Small intestine (tissue), 7 donors: ENCODE measurements at regions not wholly inside any gene's neighbourhood (a gene's known extent, or its start where the extent isn't known, plus 50 kb on each side); places are given as distances from the start of the nearest gene placed in this dataset.

Source experiments
- DNase-seq, 2 donors: peaks; one replicate each; pipeline versions ENCODE4 v3.0.0 to v3.0.0-alpha.2; 2013
- FAIRE-seq: peaks from 2 replicates; lab custom pipeline; 2012; peaks lifted over from hg19 to GRCh38; lab: Jason Lieb, UNC
- H3K27ac ChIP-seq, 3 donors: one replicate each; pipeline ENCODE4 v1.5.1; 2013; ENCODE audit warnings: low read length in 2 of 3, mild to moderate bottlenecking in 2 of 3, control low read depth in 1 of 3, inconsistent platforms in 1 of 3, low read depth in 1 of 3, moderate library complexity in 1 of 3
- H3K27me3 ChIP-seq, 3 donors: one replicate each; pipeline ENCODE4 v1.6.1; 2013; ENCODE audit warnings: low read length in 3 of 3, inconsistent platforms in 1 of 3; ENCODE audit not compliant: control insufficient read depth in 3 of 3, insufficient read depth in 3 of 3
- H3K36me3 ChIP-seq, 3 donors: one replicate each; pipeline ENCODE4 v1.6.1; 2013; ENCODE audit warnings: low read length in 3 of 3, inconsistent platforms in 1 of 3, low read depth in 1 of 3, mild to moderate bottlenecking in 1 of 3, moderate library complexity in 1 of 3; ENCODE audit not compliant: control insufficient read depth in 3 of 3, insufficient read depth in 2 of 3
- H3K4me1 ChIP-seq, 3 donors: one replicate each; pipeline ENCODE4 v1.6.1; 2013; ENCODE audit warnings: low read length in 2 of 3, inconsistent platforms in 1 of 3, low read depth in 1 of 3, mild to moderate bottlenecking in 1 of 3, moderate library complexity in 1 of 3; ENCODE audit not compliant: control insufficient read depth in 3 of 3, insufficient read depth in 2 of 3
- H3K4me3 ChIP-seq, 3 donors: one replicate each; pipeline ENCODE4 v1.5.1; 2013; ENCODE audit warnings: low read length in 3 of 3, control low read depth in 1 of 3, inconsistent platforms in 1 of 3, low read depth in 1 of 3, mild to moderate bottlenecking in 1 of 3, moderate library complexity in 1 of 3
- H3K9me3 ChIP-seq, 2 donors: one replicate each; pipeline ENCODE4 v1.6.1; 2013; ENCODE audit warnings: low read depth in 1 of 2, low read length in 1 of 2; ENCODE audit not compliant: control insufficient read depth in 2 of 2, insufficient read depth in 1 of 2
- WGBS, 3 donors: extraction: QIAGEN DNeasy Blood & Tissue Kit; methylation state at CpG; one replicate each; pipeline ENCODE4 v1.1.7; 2013; 5-methylcytosine and 5-hydroxymethylcytosine counted together
- donor health status: healthy with polysubstance abuse.
- donor health status: control.
- donor health status: control.
- donor health status: Bipolar disorder and iron deficiency.
- donor health status: healthy.

- Histone ChIP-seq H3K27ac (no peak overlapping the region), H3K27me3 (no peaks in the 10 kb centered on the region), H3K9me3 (no peaks in the 10 kb centered on the region), H3K36me3 (no peaks in the 10 kb centered on the region), H3K4me3 (no peak overlapping the region), H3K4me1 (no peaks in the 10 kb centered on the region)
- 72 to 84% (median 79%) methylated on average over 5 of the region's 5 CpGs for WGBS, 3 donors
- DNase-seq (no peak), FAIRE-seq (no peak)
Measured at GRCh38 chrX:11929476-11929875, 171.4 kb downstream of the MSL3 start.

GRCh38 chrX:11932423-11932822, 174.4 kb downstream of the MSL3 start:
- DNase-seq (no peak), FAIRE-seq (no peak)
- Histone ChIP-seq H3K36me3 (no peaks in the 10 kb centered on the region), H3K27me3 (no peaks in the 10 kb centered on the region), H3K4me3 (no peak overlapping the region), H3K4me1 (no peaks in the 10 kb centered on the region), H3K9me3 (no peaks in the 10 kb centered on the region), H3K27ac (no peak overlapping the region)
- WGBS, 3 donors = 68 to 86% (median 78%) methylated on average over 1 of the region's 1 CpG

- no peaks in the 10 kb centered on the region for H3K9me3 ChIP-seq
- H3K4me3 ChIP-seq = no peak overlapping the region
- no peaks in the 10 kb centered on the region for H3K27me3 ChIP-seq
- no peak overlapping the region for H3K27ac ChIP-seq
- no peaks in the 10 kb centered on the region for H3K4me1 ChIP-seq
- FAIRE-seq (no peak), DNase-seq (no peak)
- H3K36me3 ChIP-seq = no peaks in the 10 kb centered on the region
- 62 to 79% (median 63%) methylated on average over 1 of the region's 1 CpG for WGBS, 3 donors
Measured at GRCh38 chrX:11934089-11934488, 176.1 kb downstream of the MSL3 start.

GRCh38 chrX:11941571-11941970, 183.5 kb downstream of the MSL3 start:
- no peak overlapping the region for H3K4me3 ChIP-seq
- no peaks in the 10 kb centered on the region for H3K27me3 ChIP-seq
- 58 to 63% (median 59%) methylated on average over 5 of the region's 5 CpGs for WGBS, 3 donors
- no peaks in the 10 kb centered on the region for H3K36me3 ChIP-seq
- DNase-seq = no peak
- no peaks in the 10 kb centered on the region for H3K9me3 ChIP-seq
- no peak for FAIRE-seq
- no peak overlapping the region for H3K27ac ChIP-seq
- no peaks in the 10 kb centered on the region for H3K4me1 ChIP-seq

- H3K9me3 ChIP-seq = no peaks in the 10 kb centered on the region
- FAIRE-seq = no peak
- no peak for DNase-seq
- no peak overlapping the region for H3K4me3 ChIP-seq
- no peaks in the 10 kb centered on the region for H3K36me3 ChIP-seq
- no peak overlapping the region for H3K27ac ChIP-seq
- WGBS, 3 donors = 12 to 26% (median 15%) methylated on average over 5 of the region's 5 CpGs
- no peaks in the 10 kb centered on the region for H3K27me3 ChIP-seq
- no peaks in the 10 kb centered on the region for H3K4me1 ChIP-seq
Measured at GRCh38 chrX:11944501-11944900, 186.5 kb downstream of the MSL3 start.

GRCh38 chrX:11949291-11949690, 189.0 kb upstream of the FRMPD4 start:
- 80 to 94% (median 85%) methylated on average over 1 of the region's 1 CpG for WGBS, 3 donors

GRCh38 chrX:11952176-11952720, 186.0 kb upstream of the FRMPD4 start:
- no peak overlapping the region for H3K4me3 ChIP-seq
- H3K9me3 ChIP-seq = no peaks in the 10 kb centered on the region
- 62 to 66% (median 62%) methylated on average over 4 of the region's 4 CpGs for WGBS, 3 donors
- no peak for FAIRE-seq
- no peak for DNase-seq
- H3K27ac ChIP-seq = no peak overlapping the region
- H3K36me3 ChIP-seq = no peaks in the 10 kb centered on the region
- H3K4me1 ChIP-seq = no peaks in the 10 kb centered on the region
- H3K27me3 ChIP-seq = no peaks in the 10 kb centered on the region

More at GRCh38 chrX:11949291-11949690, 189.0 kb upstream of the FRMPD4 start:
- Histone ChIP-seq H3K9me3 (no peaks in the 10 kb centered on the region), H3K27me3 (no peaks in the 10 kb centered on the region), H3K27ac (no peak overlapping the region), H3K4me1 (no peaks in the 10 kb centered on the region), H3K36me3 (no peaks in the 10 kb centered on the region), H3K4me3 (no peak overlapping the region)
- FAIRE-seq (no peak), DNase-seq (no peak)

GRCh38 chrX:11953615-11954014, 184.7 kb upstream of the FRMPD4 start:
- H3K9me3 ChIP-seq = no peaks in the 10 kb centered on the region
- FAIRE-seq (no peak), DNase-seq (no peak)
- H3K4me3 ChIP-seq = no peak overlapping the region
- WGBS, 3 donors = 35 to 51% (median 49%) methylated on average over 2 of the region's 2 CpGs
- H3K27ac ChIP-seq = no peak overlapping the region
- H3K36me3 ChIP-seq = no peaks in the 10 kb centered on the region
- no peaks in the 10 kb centered on the region for H3K27me3 ChIP-seq
- no peaks in the 10 kb centered on the region for H3K4me1 ChIP-seq

- Histone ChIP-seq H3K27me3 (no peaks in the 10 kb centered on the region), H3K4me1 (no peaks in the 10 kb centered on the region), H3K36me3 (no peaks in the 10 kb centered on the region), H3K9me3 (no peaks in the 10 kb centered on the region), H3K27ac (no peak overlapping the region), H3K4me3 (no peak overlapping the region)
- 72 to 80% (median 77%) methylated on average over 3 of the region's 3 CpGs for WGBS, 3 donors
- DNase-seq = no peak
- FAIRE-seq = no peak
Measured at GRCh38 chrX:11954176-11954575, 184.1 kb upstream of the FRMPD4 start.
